OCI-LY1 (cell line): ENCODE measurements at regions not wholly inside any gene's neighbourhood (a gene's known extent, or its start where the extent isn't known, plus 50 kb on each side); places are given as distances from the start of the nearest gene placed in this dataset.

Experiments used
- CTCF ChIP-seq: fragments of 200-600 bp; sonication (generic), shearing (Covaris generic); IDR thresholded peaks from 2 replicates; pipeline ENCODE4 v1.5.1; 2017; ENCODE audit warnings: mild to moderate bottlenecking, antibody characterized with exemption, low read length, moderate library complexity, mixed read lengths
- EZH2 ChIP-seq: fragments of 200-600 bp; sonication (generic), shearing (Covaris generic); IDR thresholded peaks from 2 replicates; pipeline ENCODE4 v1.8.0; 2017; ENCODE audit warnings: borderline replicate concordance, mixed run types, mild to moderate bottlenecking, antibody characterized with exemption, low read length, moderate library complexity, mixed read lengths

GRCh38 chr9:101991926-101992325, 253.5 kb upstream of the GRIN3A start:
- TF ChIP-seq EZH2: no peak
- TF ChIP-seq CTCF: no peak
